ENCODE measurements at regions not wholly inside any gene's neighbourhood (a gene's known extent, or its start where the extent isn't known, plus 50 kb on each side); places are given as distances from the start of the nearest gene placed in this dataset.

DNA sequence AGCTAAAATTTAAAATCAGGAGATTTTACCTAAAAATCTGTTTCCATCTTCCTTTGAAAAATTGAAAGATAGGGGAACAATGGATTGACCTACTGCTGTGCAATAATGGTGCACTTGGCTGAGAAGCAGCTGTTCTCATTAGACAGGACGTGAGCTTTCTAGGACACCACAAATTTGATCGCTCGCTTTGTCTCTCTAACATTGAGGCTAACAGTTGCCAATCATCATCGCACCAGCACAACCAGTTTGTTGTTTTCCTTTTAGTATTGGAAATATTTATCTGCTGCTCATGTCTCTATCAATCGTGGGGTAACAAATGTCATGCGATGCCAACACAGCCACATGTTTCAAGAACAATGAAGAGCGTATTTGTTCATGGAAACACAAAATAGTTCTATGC is 228.8 kb upstream of the P2RY1 start:
- no peak for DNase-seq
- TF ChIP-seq CTCF (IDR thresholded peaks at IDR 0.05; ENCODE audit: partially characterized antibody, unreplicated experiment), result no peak
- Mint-ChIP-seq H3K27ac (ENCODE audit: unreplicated experiment) (no peak overlapping the region), H3K4me1 (ENCODE audit: low read depth, unreplicated experiment) (no peaks in the 10 kb centered on the region), H3K9me3 (ENCODE audit: unreplicated experiment) (peaks cover 4% of the 10 kb centered on the region), H3K4me3 (ENCODE audit: unreplicated experiment) (no peak overlapping the region), H3K36me3 (ENCODE audit: unreplicated experiment) (peaks cover 4% of the 10 kb centered on the region), H3K27me3 (ENCODE audit: unreplicated experiment) (no peaks in the 10 kb centered on the region)

- DNase-seq, result no peak
- H3K36me3 Mint-ChIP-seq (ENCODE audit: unreplicated experiment), result peaks cover 4% of the 10 kb centered on the region
- no peak for TF ChIP-seq CTCF (IDR thresholded peaks at IDR 0.05; ENCODE audit: partially characterized antibody, unreplicated experiment)
- peaks cover 4% of the 10 kb centered on the region for H3K9me3 Mint-ChIP-seq (ENCODE audit: unreplicated experiment)
- H3K27ac Mint-ChIP-seq (ENCODE audit: unreplicated experiment), result no peak overlapping the region
- no peak overlapping the region for H3K4me3 Mint-ChIP-seq (ENCODE audit: unreplicated experiment)
- no peaks in the 10 kb centered on the region for H3K4me1 Mint-ChIP-seq (ENCODE audit: low read depth, unreplicated experiment)
- no peaks in the 10 kb centered on the region for H3K27me3 Mint-ChIP-seq (ENCODE audit: unreplicated experiment)
These were observed 227.8 kb upstream of the P2RY1 start for GRCh38 chr3:152607179-152607578.

DNA sequence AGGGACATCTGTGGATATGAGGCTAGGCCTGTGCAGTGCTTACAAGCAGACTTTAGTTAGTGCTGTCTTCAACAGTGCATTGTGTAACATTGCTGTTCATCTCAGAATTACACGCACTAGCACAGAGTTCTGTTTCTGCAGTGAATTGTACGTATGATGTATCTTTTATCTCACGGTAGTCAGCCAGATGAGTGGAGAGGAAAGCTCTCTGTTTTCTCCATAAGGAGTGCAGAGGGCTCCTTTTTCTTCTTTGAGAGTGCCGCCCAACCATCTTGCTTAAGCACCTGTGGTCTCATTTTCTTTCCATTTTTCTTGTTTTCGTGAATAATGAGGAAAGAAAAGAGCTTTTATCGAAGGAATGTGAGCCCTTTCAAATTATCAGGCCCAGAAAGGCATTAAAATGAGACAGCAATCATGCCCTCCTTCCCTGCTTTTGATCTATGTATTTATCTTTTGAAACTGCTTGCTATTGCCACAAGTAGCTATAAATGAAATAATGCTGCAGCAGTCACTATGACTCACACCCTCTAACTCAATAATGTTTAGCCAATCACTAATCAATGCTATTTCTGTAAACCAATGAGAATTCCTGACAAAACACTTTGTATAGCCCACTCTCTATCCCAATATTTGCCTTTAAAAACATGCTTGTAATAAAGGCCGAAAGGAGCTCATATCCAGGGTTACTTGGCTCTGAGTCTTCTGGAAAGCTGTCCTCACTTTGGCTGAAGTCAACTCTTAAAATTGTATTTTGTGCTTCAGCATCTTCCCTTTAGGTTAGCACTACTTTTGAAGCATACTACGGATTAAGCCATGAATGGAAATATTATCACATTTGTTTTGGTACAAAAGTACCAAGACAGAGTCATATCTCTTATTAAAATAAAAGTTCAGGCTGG is 226.0 kb upstream of the P2RY1 start:
- peaks cover 3% of the 10 kb centered on the region for H3K9me3 Mint-ChIP-seq (ENCODE audit: unreplicated experiment)
- no peak overlapping the region for H3K4me3 Mint-ChIP-seq (ENCODE audit: unreplicated experiment)
- H3K27me3 Mint-ChIP-seq (ENCODE audit: unreplicated experiment), result no peaks in the 10 kb centered on the region
- peaks cover 4% of the 10 kb centered on the region for H3K36me3 Mint-ChIP-seq (ENCODE audit: unreplicated experiment)
- no peak overlapping the region for H3K27ac Mint-ChIP-seq (ENCODE audit: unreplicated experiment)
- no peak for DNase-seq
- H3K4me1 Mint-ChIP-seq (ENCODE audit: low read depth, unreplicated experiment), result no peaks in the 10 kb centered on the region
- no peak for TF ChIP-seq CTCF (IDR thresholded peaks at IDR 0.05; ENCODE audit: partially characterized antibody, unreplicated experiment)

DNA sequence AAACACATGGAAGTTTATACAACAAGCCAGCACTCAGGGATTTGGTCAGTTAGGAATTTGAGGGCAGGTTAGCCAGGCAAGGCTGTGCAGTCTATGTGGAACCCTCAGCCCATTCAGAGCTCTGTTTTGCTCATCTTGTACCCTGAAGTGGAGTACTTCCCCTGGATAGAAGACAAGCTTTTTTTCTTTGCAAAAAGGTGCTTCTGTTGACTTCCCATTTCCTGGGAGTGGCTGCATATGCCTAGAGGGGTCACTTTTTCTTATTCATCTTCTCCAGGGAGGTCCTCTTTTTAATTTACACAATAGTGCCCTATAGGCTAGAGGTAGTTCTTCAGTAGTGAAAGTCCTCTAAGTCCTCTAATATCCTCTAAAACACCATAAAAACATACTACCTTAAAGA is 225.0 kb upstream of the P2RY1 start:
- Mint-ChIP-seq H3K4me3 (ENCODE audit: unreplicated experiment) (no peak overlapping the region), H3K27me3 (ENCODE audit: unreplicated experiment) (no peaks in the 10 kb centered on the region), H3K27ac (ENCODE audit: unreplicated experiment) (no peak overlapping the region), H3K4me1 (ENCODE audit: low read depth, unreplicated experiment) (no peaks in the 10 kb centered on the region), H3K36me3 (ENCODE audit: unreplicated experiment) (peaks cover under 1% of the 10 kb centered on the region), H3K9me3 (ENCODE audit: unreplicated experiment) (no peaks in the 10 kb centered on the region)
- DNase-seq, result no peak
- TF ChIP-seq CTCF (IDR thresholded peaks at IDR 0.05; ENCODE audit: partially characterized antibody, unreplicated experiment), result no peak

DNA sequence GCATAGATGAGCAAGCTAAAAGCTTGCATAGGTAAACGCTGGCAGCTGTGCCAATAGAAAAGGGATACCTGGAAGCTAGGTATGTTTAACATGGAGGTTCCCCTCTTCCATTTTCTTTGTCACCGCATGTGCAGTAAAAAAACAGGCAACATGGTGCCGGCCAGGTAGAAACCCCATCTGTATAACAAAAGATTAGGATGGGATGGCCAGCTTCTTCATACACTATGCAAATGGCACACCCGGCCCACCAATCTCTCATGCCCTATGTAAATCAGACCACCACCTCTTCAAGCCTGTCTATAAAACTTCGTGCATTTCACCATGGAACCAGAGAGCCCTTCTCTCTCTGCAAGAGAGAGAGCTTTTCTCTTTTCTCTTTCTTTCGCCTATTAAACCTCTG is 224.3 kb upstream of the P2RY1 start:
- no peak for DNase-seq
- H3K27me3 Mint-ChIP-seq (ENCODE audit: unreplicated experiment), result no peaks in the 10 kb centered on the region
- no peaks in the 10 kb centered on the region for H3K9me3 Mint-ChIP-seq (ENCODE audit: unreplicated experiment)
- H3K4me1 Mint-ChIP-seq (ENCODE audit: low read depth, unreplicated experiment), result no peaks in the 10 kb centered on the region
- H3K36me3 Mint-ChIP-seq (ENCODE audit: unreplicated experiment), result no peaks in the 10 kb centered on the region
- no peak for TF ChIP-seq CTCF (IDR thresholded peaks at IDR 0.05; ENCODE audit: partially characterized antibody, unreplicated experiment)
- H3K4me3 Mint-ChIP-seq (ENCODE audit: unreplicated experiment), result no peak overlapping the region
- no peak overlapping the region for H3K27ac Mint-ChIP-seq (ENCODE audit: unreplicated experiment)

All from glutamatergic neuron (in vitro differentiated cells).